ENCODE measurements at regions not wholly inside any gene's neighbourhood (a gene's known extent, or its start where the extent isn't known, plus 50 kb on each side); places are given as distances from the start of the nearest gene placed in this dataset.

GRCh38 chr3:132892956-132893355 lies 145.2 kb upstream of the TMEM108 start:
- Histone ChIP-seq H3K79me2 (ENCODE audit: low read length) (no peaks in the 10 kb centered on the region), H3K4me2 (ENCODE audit: low read length) (no peak overlapping the region), H3K9ac (ENCODE audit: low read length) (no peak overlapping the region), H3K9me3 (ENCODE audit: low read length) (no peaks in the 10 kb centered on the region), H3K9me2 (replicated peaks; ENCODE audit: low read length) (no peaks in the 10 kb centered on the region), H2AFZ (ENCODE audit: low read length) (no peak overlapping the region), H4K20me1 (ENCODE audit: low read length) (no peaks in the 10 kb centered on the region), H3K36me3 (ENCODE audit: low read depth, low read length) (no peaks in the 10 kb centered on the region), H3F3A (ENCODE audit: low read length, unreplicated experiment) (no peaks in the 10 kb centered on the region), H3K27me3 (ENCODE audit: low read length) (no peaks in the 10 kb centered on the region), H3K4me3 (ENCODE audit: low read length) (no peak overlapping the region), H3K27ac (ENCODE audit: low read length) (no peak overlapping the region), H3K4me1 (ENCODE audit: insufficient read depth, low read length) (no peaks in the 10 kb centered on the region)
- intact Hi-C loops (cut with micrococcal nuclease): no loop called here
- CTCF ChIA-PET: no interaction called here
- POLR2A ChIA-PET (ENCODE audit: unreplicated experiment): no interaction called here
- ATAC-seq (no peak), DNase-seq (no peak)
- no peak for TF ChIP-seq EZH2 (IDR thresholded peaks at IDR 0.05; ENCODE audit: low read length, unreplicated experiment)
- TF ChIP-seq EZH2phosphoT487 (IDR thresholded peaks at IDR 0.05; ENCODE audit: borderline replicate concordance, low read length): no peak
- no peak for TF ChIP-seq CTCF (conservative IDR thresholded peaks at IDR 0.05; ENCODE audit: low read depth, low read length)
- no TSS peak for BruUV-seq (replicated peaks)

- no peak for DNase-seq
- Histone ChIP-seq H3K27me3 (ENCODE audit: low read length) (no peaks in the 10 kb centered on the region), H4K20me1 (ENCODE audit: low read length) (no peaks in the 10 kb centered on the region), H2AFZ (ENCODE audit: low read length) (no peak overlapping the region), H3K9ac (ENCODE audit: low read length) (no peak overlapping the region), H3K4me3 (ENCODE audit: low read length) (no peak overlapping the region), H3K4me2 (ENCODE audit: low read length) (no peak overlapping the region), H3K27ac (ENCODE audit: low read length) (no peak overlapping the region), H3K79me2 (ENCODE audit: low read length) (no peaks in the 10 kb centered on the region), H3K9me3 (ENCODE audit: low read length) (no peaks in the 10 kb centered on the region), H3K9me2 (replicated peaks; ENCODE audit: low read length) (no peaks in the 10 kb centered on the region), H3F3A (ENCODE audit: low read length, unreplicated experiment) (no peaks in the 10 kb centered on the region), H3K36me3 (ENCODE audit: low read depth, low read length) (no peaks in the 10 kb centered on the region), H3K4me1 (ENCODE audit: insufficient read depth, low read length) (no peaks in the 10 kb centered on the region)
- TF ChIP-seq EZH2 (IDR thresholded peaks at IDR 0.05; ENCODE audit: low read length, unreplicated experiment): no peak
- no peak for TF ChIP-seq EZH2phosphoT487 (IDR thresholded peaks at IDR 0.05; ENCODE audit: borderline replicate concordance, low read length)
- no peak for TF ChIP-seq CTCF (conservative IDR thresholded peaks at IDR 0.05; ENCODE audit: low read depth, low read length)
- ChIA-PET POLR2A (ENCODE audit: unreplicated experiment) (no interaction called here), CTCF (no interaction called here)
- no TSS peak for BruUV-seq (replicated peaks)
- ATAC-seq: no peak
- intact Hi-C loops (cut with micrococcal nuclease): no loop called here
Measured at GRCh38 chr3:132881756-132882409, 156.3 kb upstream of the TMEM108 start.

GRCh38 chr3:132880986-132881385 lies 157.2 kb upstream of the TMEM108 start:
- intact Hi-C loops (cut with micrococcal nuclease): no loop called here
- no peak overlapping the region for H2AFZ ChIP-seq (ENCODE audit: low read length)
- H3K4me1 ChIP-seq (ENCODE audit: insufficient read depth, low read length): no peaks in the 10 kb centered on the region
- no peaks in the 10 kb centered on the region for H3K79me2 ChIP-seq (ENCODE audit: low read length)
- H3K4me2 ChIP-seq (ENCODE audit: low read length): no peak overlapping the region
- no TSS peak for BruUV-seq (replicated peaks)
- DNase-seq (no peak), ATAC-seq (no peak)
- TF ChIP-seq EZH2 (IDR thresholded peaks at IDR 0.05; ENCODE audit: low read length, unreplicated experiment): no peak
- no peak for TF ChIP-seq EZH2phosphoT487 (IDR thresholded peaks at IDR 0.05; ENCODE audit: borderline replicate concordance, low read length)
- no peak for TF ChIP-seq CTCF (conservative IDR thresholded peaks at IDR 0.05; ENCODE audit: low read depth, low read length)
- no peaks in the 10 kb centered on the region for H4K20me1 ChIP-seq (ENCODE audit: low read length)
- POLR2A ChIA-PET (ENCODE audit: unreplicated experiment): no interaction called here
- CTCF ChIA-PET: no interaction called here
- H3K27ac ChIP-seq (ENCODE audit: low read length): no peak overlapping the region
- H3K36me3 ChIP-seq (ENCODE audit: low read depth, low read length): no peaks in the 10 kb centered on the region
- no peak overlapping the region for H3K9ac ChIP-seq (ENCODE audit: low read length)
- H3F3A ChIP-seq (ENCODE audit: low read length, unreplicated experiment): no peaks in the 10 kb centered on the region
- no peaks in the 10 kb centered on the region for H3K27me3 ChIP-seq (ENCODE audit: low read length)
- H3K4me3 ChIP-seq (ENCODE audit: low read length): no peak overlapping the region
- H3K9me3 ChIP-seq (ENCODE audit: low read length): no peaks in the 10 kb centered on the region
- H3K9me2 ChIP-seq (replicated peaks; ENCODE audit: low read length): no peaks in the 10 kb centered on the region
